ENCODE measurements at regions not wholly inside any gene's neighbourhood (a gene's known extent, or its start where the extent isn't known, plus 50 kb on each side); places are given as distances from the start of the nearest gene placed in this dataset.

- no peak for DNase-seq
Measured at GRCh38 chr5:58099257-58099656, 360.6 kb downstream of the PLK2 start.

GRCh38 chr5:58094031-58094430, 365.9 kb downstream of the PLK2 start:
- no peak for DNase-seq

GRCh38 chr5:58090704-58091103, 369.2 kb downstream of the PLK2 start:
- DNase-seq = no peak

- no peak for DNase-seq
Measured at GRCh38 chr5:58088941-58089340, 370.9 kb downstream of the PLK2 start.

GRCh38 chr5:58087905-58088304, 372.0 kb downstream of the PLK2 start:
- no peak for DNase-seq

- no peak for DNase-seq
Measured at GRCh38 chr5:58087123-58087522, 372.8 kb downstream of the PLK2 start.

- DNase-seq = no peak
Measured at GRCh38 chr5:58085800-58086199, 374.1 kb downstream of the PLK2 start.

- no peak for DNase-seq
Measured at GRCh38 chr5:58081435-58081834, 378.5 kb downstream of the PLK2 start.

GRCh38 chr5:58080573-58080972, 379.3 kb downstream of the PLK2 start:
- DNase-seq = no peak

- no peak for DNase-seq
Measured at GRCh38 chr5:58077966-58078365, 381.9 kb downstream of the PLK2 start.

GRCh38 chr5:58077416-58077815, 382.5 kb downstream of the PLK2 start:
- DNase-seq = no peak

GRCh38 chr5:58076483-58077257, 383.2 kb downstream of the PLK2 start:
- DNase-seq = no peak

GRCh38 chr5:58075907-58076306, 384.0 kb downstream of the PLK2 start:
- DNase-seq = no peak

- DNase-seq = no peak
Measured at GRCh38 chr5:58074717-58075116, 385.2 kb downstream of the PLK2 start.

- DNase-seq = no peak
Measured at GRCh38 chr5:58074222-58074621, 385.7 kb downstream of the PLK2 start.

- DNase-seq = no peak
Measured at GRCh38 chr5:58073243-58073642, 386.6 kb downstream of the PLK2 start.

GRCh38 chr5:58072300-58072965, 387.5 kb downstream of the PLK2 start:
- DNase-seq = no peak

- no peak for DNase-seq
Measured at GRCh38 chr5:58071566-58071965, 388.3 kb downstream of the PLK2 start.

GRCh38 chr5:58069846-58070245, 390.0 kb downstream of the PLK2 start:
- no peak for DNase-seq

- DNase-seq = no peak
Measured at GRCh38 chr5:58069016-58069705, 390.7 kb downstream of the PLK2 start.

GRCh38 chr5:58066557-58066956, 393.3 kb downstream of the PLK2 start:
- no peak for DNase-seq

GRCh38 chr5:58066076-58066475, 393.8 kb downstream of the PLK2 start:
- DNase-seq = no peak

GRCh38 chr5:58064801-58065200, 395.1 kb downstream of the PLK2 start:
- no peak for DNase-seq

- no peak for DNase-seq
Measured at GRCh38 chr5:58060996-58061395, 398.9 kb downstream of the PLK2 start.
